GM21423 (cell line): ENCODE measurements at regions not wholly inside any gene's neighbourhood (a gene's known extent, or its start where the extent isn't known, plus 50 kb on each side); places are given as distances from the start of the nearest gene placed in this dataset.

Source experiments
- ATAC-seq: cut with Tn5 transposase; IDR thresholded peaks from one replicate; pipeline ENCODE4 v1.9.1; 2021; ENCODE audit warnings: mild to moderate bottlenecking, moderate library complexity; ENCODE audit not compliant: unreplicated experiment

DNA sequence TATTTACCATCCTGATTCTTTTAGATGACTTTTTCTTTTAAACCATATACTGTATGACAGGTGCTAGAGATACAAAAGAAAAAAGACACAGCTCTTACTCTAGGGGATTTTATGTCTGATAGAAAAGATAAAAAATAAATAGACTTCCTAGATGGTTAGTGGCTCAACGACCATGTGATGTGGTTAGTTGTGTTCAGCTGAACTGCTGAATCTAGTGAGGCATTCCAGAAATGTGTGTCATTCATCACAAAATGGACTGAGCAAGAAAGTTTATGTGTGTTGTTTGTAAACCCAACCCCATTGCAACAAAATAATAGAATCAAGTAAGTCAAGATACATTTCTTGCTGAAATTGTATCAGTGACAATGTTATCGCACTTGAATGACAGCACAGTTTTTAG is 205.8 kb upstream of the LYPLAL1 start:
- no peak for ATAC-seq

DNA sequence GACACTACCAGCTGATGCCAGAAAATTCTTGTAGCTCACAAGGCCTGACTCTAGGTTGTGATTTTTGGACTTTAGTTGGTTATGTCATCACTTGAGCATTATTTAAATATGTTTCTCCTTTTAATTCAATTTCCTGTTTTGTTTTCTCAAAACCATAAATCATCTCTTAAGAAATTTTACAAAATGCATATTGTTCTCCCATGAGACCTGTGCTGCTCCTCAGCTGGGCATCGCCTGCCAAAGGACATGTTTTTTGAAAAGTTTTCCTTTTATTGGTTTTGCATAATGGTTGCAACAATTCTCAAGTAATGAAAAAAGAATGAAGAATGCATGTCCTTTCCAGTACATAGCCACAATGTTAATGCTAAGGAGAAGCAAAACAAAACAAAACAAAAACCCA is 204.7 kb upstream of the LYPLAL1 start:
- ATAC-seq, result no peak

DNA sequence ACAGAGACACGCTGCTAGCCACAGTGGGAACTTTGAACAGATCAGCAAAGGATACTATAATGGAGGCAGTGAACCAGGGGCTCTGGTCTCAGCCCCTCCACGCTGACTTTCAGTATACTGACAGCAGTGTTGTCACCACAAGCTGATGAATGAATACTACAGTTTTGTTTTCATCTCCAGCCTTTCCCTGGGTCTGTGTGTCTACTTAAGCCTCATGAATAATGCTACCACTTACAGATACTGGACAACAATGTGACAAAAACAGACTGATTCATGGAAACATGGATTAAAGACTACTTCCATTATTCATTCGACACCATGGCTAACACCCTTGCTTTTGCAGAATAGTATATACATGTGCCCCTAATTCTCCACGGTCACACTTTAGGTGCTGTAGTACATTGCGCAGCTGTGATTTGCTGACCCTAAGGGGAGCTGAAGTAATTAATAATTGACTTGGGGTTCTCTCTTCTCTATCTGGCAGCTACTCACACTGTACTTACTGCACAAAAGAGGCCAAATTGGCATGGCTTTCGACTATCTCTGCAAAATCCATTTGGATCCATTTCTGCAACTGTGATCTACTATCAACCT is 203.2 kb upstream of the LYPLAL1 start:
- no peak for ATAC-seq

DNA sequence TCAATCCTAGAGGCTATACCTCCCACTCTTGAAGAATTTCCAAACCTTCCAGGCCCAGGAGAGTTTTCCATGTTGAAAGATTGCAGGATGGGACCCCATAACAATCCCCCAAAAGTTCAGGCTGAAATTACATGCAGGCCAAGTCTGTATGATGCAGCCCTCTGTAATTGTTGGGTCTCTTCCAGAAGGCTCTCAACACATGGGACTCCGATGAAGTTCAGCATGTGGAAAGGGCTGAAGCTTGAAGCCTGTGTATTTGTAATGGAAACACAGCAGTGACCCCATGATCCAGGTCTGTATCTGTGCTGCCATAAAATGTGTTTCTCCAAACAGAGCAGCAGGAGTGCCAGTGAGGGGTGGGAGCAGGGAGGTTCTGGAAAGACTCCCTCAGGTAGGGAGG is 202.5 kb upstream of the LYPLAL1 start:
- ATAC-seq, result no peak

- no peak for ATAC-seq
These were observed 192.8 kb upstream of the LYPLAL1 start for GRCh38 chr1:218980881-218981280.

GRCh38 chr1:218982482-218982881 is 191.2 kb upstream of the LYPLAL1 start:
- no peak for ATAC-seq

DNA sequence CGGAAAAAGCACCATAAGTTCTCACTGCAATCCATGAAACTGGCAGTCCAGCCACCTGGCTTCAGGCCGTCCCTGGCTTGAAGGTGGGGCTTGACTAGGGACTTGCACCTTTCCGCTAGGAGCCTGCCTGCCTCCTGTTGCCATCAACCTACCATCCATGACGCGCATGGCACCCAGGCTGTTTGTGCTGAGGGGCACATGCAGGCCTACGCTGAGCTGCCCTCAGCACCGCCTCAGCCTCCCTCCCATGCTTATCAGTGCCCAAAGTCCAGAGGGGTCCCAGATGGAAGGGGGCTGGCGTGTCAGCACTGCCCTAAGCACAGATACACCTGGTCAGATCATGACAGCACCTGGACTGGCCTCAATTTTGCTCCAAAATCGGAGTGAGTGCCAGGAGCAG is 190.2 kb upstream of the LYPLAL1 start:
- ATAC-seq, result no peak

DNA sequence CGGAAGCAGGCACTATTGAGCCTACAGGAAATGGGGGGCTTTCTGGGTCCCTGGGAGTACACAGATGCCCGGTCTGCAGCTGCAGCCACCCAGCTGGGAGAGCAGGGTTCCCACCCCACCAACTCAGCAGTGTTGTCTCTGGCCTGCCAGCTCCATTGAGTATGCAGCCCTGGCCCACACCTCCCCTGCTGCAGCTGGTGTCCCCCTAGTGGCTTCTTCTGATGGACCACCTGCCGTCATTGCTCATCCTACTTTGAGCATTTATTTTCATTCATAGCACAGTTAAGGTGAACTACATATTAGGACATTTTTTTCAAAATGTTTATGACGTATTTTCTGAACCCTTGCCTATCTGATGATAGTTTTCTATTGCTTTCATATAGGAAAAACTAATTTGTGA is 189.8 kb upstream of the LYPLAL1 start:
- no peak for ATAC-seq

DNA sequence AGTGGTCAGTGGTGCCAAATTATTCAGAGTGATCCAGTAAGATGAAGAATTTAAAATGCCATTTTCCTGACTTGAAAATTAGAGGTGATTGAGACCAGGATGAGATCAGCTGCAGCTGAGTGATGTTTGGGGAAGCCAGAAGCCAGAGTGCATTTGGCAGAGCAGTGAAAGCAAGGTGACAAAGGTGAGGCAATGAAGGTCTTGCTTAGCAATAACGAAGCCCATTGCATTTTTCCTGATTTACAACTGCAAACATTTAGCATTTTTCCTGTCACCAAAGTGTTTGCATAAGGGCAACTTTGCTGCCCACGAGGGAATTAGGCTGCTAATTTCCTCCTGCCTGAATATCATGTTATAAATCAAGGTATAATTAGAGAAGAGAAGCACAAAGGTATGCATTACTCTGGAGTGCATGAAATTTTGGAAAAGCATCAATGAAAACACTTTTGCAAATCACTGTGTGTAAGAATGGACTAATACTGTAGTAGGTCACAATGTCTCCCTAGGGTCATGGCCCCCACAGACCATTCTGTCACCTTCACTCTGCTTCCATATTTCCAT is 188.2 kb upstream of the LYPLAL1 start:
- ATAC-seq, result no peak

DNA sequence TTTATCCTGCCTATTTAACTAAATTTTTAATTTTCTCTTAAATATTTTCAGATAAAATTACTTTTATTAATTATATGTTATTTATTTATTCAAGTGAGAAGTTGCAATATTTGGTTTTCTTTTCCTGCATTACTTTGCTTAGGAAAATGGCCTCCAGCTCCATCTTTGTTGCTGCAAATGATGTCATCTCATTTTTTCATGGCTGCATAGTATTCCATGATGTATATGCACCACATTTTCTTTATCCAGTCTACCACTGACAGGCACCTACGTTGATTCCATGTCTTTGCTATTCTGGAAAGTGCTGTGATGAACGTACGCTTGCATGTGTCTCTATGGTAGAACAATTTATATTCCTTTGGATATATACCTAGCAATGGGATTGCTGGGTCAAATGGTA is 186.9 kb upstream of the LYPLAL1 start:
- ATAC-seq, result no peak

- no peak for ATAC-seq
These were observed 183.7 kb upstream of the LYPLAL1 start for GRCh38 chr1:218990019-218990418.

DNA sequence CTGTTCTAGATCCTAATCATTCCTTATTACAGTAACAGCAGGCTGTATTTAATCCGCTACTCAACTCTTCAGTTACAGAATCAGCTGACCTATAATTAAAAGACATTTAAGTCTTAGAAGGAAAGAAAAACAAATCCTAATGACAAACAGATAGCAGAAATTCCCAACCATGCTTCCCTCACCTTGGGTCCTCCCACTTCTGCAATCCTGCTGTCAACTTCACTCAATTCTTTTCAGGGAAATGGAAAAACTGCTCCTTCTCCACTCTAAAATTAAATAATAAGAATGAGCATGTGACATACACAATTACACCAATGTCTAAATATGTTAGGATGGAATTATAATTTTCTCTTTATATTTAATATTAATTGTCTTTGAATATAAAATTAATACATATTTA is 182.6 kb upstream of the LYPLAL1 start:
- ATAC-seq, result no peak

- no peak for ATAC-seq
These were observed 179.1 kb upstream of the LYPLAL1 start for GRCh38 chr1:218994615-218995014.

GRCh38 chr1:218995091-218995665 is 178.5 kb upstream of the LYPLAL1 start:
- ATAC-seq, result no peak

- ATAC-seq, result no peak
These were observed 177.3 kb upstream of the LYPLAL1 start for GRCh38 chr1:218996362-218996761.

- ATAC-seq, result no peak
These were observed 173.7 kb upstream of the LYPLAL1 start for GRCh38 chr1:219000005-219000404.

GRCh38 chr1:219000631-219001030 is 173.0 kb upstream of the LYPLAL1 start:
- no peak for ATAC-seq

GRCh38 chr1:219010720-219011119 is 163.0 kb upstream of the LYPLAL1 start:
- ATAC-seq, result no peak

- ATAC-seq, result no peak
These were observed 153.3 kb upstream of the LYPLAL1 start for GRCh38 chr1:219020386-219020785.

- no peak for ATAC-seq
These were observed 152.8 kb upstream of the LYPLAL1 start for GRCh38 chr1:219020846-219021245.

GRCh38 chr1:219027146-219027673 is 146.5 kb upstream of the LYPLAL1 start:
- ATAC-seq, result no peak

DNA sequence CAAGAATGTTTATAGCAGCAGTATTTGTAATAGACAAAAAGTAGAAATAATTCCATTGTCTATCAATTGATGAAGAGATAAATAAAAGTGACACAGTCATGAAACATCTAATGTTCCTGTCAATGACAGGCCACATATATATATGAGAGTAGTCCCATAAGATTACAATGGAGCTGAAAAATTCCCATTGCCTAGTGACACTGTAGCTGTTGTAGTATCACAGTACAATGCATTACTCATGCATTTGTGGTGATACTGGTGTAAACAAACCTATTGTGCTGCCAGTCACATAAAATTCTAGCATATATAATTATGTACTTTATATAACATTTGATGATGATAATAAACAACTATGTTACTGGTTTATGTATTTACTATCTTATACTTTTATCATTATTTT is 141.9 kb upstream of the LYPLAL1 start:
- no peak for ATAC-seq

DNA sequence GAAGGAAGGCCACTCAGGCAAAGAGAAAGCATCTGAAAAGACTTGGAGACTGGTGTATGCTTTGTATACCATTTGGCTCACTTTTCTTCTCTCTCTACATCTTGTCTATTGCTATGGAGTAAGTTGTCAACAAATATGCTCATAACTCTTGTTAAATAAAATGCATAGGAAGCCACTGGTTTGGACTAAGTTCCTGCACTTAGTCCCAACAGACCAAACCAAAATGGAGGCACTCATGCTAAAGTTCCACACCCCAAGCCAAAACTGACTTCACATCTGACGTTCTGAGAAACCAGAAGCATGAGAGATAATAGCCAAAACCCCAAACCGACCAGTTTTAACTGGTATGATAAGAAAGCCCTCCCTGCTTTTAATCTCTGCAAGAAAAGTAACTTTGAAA is 135.3 kb upstream of the LYPLAL1 start:
- ATAC-seq, result no peak
